ENCODE measurements at regions not wholly inside any gene's neighbourhood (a gene's known extent, or its start where the extent isn't known, plus 50 kb on each side); places are given as distances from the start of the nearest gene placed in this dataset.

DNA sequence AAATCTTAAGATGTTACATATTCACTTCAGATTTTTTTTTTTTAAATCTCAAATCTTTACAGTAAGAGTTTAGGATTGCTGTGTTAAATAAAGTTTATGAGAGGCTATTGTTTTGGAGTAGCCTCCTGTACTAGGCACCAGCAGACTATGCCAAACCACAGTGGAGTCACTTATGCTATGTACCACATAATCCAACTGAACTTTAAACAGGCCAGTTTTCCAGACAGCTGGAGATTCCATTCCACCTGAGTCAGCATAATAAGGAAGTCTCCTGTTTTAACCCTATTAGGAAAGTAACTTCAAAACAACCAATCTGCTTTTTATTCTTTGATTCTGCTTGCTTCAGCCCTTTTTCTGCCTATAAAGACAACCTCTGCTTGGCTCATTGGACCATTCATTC lies 205.2 kb downstream of the CSNK1G3 start:
- Histone ChIP-seq H4K20me1 (ENCODE audit: control insufficient read depth, insufficient read depth, insufficient read length) (no peaks in the 10 kb centered on the region), H2BK20ac (ENCODE audit: low read depth, low read length, poor library complexity, severe bottlenecking) (no peak overlapping the region), H3K4me1 (ENCODE audit: insufficient read depth, low read length) (no peaks in the 10 kb centered on the region), H3K23ac (ENCODE audit: insufficient read length, low read depth, low read length) (no peak overlapping the region), H3K56ac (ENCODE audit: insufficient read length, low read depth, low read length) (no peak overlapping the region), H3K79me1 (ENCODE audit: insufficient read depth, low read depth, low read length, poor library complexity, severe bottlenecking) (no peaks in the 10 kb centered on the region), H3K4me2 (ENCODE audit: insufficient read depth, insufficient read length, low read length) (no peak overlapping the region), H3K9ac (ENCODE audit: extremely low read depth, insufficient read length, low read length) (no peak overlapping the region), H2BK120ac (ENCODE audit: low read depth, low read length, poor library complexity, severe bottlenecking) (no peak overlapping the region), H3K27me3 (ENCODE audit: insufficient read depth, low read length) (no peaks in the 10 kb centered on the region), H4K8ac (replicated peaks; ENCODE audit: insufficient read length, low read depth, low read length) (no peak overlapping the region), H2BK12ac (ENCODE audit: insufficient read length, low read depth, low read length) (no peak overlapping the region), H3K9me3 (ENCODE audit: control insufficient read depth, low read depth, low read length) (no peaks in the 10 kb centered on the region), H4K91ac (ENCODE audit: insufficient read length, low read depth, low read length) (no peak overlapping the region), H3K79me2 (ENCODE audit: insufficient read depth, low read length) (no peaks in the 10 kb centered on the region), H2AK5ac (ENCODE audit: insufficient read length, low read length) (no peak overlapping the region), H3K27ac (ENCODE audit: insufficient read length, low read depth, low read length) (no peak overlapping the region), H3K23me2 (ENCODE audit: insufficient read length, low read depth, low read length, poor library complexity, severe bottlenecking) (no peaks in the 10 kb centered on the region), H3K4ac (ENCODE audit: low read depth, low read length) (no peak overlapping the region), H3K14ac (ENCODE audit: insufficient read depth, low read length) (no peak overlapping the region), H2BK5ac (ENCODE audit: insufficient read length, low read length) (no peak overlapping the region), H2AFZ (ENCODE audit: low read length) (no peak overlapping the region), H3K18ac (ENCODE audit: insufficient read length, low read depth, low read length) (no peak overlapping the region), H3T11ph (ENCODE audit: low read length) (no peak overlapping the region), H2BK15ac (ENCODE audit: low read depth, low read length) (no peak overlapping the region), H4K5ac (ENCODE audit: insufficient read length, low read depth, low read length) (no peak overlapping the region)
- no peaks in the 10 kb centered on the region for H3K27me3 Mint-ChIP-seq (ENCODE audit: low read depth)
- no peaks in the 10 kb centered on the region; a peak in 1 of 5 replicates for H3K9me3 Mint-ChIP-seq
- no peak for DNase-seq
- TF ChIP-seq, protein P1, sequence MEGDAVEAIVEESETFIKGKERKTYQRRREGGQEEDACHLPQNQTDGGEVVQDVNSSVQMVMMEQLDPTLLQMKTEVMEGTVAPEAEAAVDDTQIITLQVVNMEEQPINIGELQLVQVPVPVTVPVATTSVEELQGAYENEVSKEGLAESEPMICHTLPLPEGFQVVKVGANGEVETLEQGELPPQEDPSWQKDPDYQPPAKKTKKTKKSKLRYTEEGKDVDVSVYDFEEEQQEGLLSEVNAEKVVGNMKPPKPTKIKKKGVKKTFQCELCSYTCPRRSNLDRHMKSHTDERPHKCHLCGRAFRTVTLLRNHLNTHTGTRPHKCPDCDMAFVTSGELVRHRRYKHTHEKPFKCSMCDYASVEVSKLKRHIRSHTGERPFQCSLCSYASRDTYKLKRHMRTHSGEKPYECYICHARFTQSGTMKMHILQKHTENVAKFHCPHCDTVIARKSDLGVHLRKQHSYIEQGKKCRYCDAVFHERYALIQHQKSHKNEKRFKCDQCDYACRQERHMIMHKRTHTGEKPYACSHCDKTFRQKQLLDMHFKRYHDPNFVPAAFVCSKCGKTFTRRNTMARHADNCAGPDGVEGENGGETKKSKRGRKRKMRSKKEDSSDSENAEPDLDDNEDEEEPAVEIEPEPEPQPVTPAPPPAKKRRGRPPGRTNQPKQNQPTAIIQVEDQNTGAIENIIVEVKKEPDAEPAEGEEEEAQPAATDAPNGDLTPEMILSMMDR (conservative IDR thresholded peaks at IDR 0.05): no peak
- no peaks in the 10 kb centered on the region for H3K4me1 Mint-ChIP-seq
- no peak overlapping the region for H3K4me3 Mint-ChIP-seq
- H3K27ac Mint-ChIP-seq: no peak overlapping the region
- no peaks in the 10 kb centered on the region for H3K36me3 Mint-ChIP-seq (ENCODE audit: insufficient read depth in 1 of 3, low read depth in 3 of 3)
